GM23338 (cell line): ENCODE measurements at regions not wholly inside any gene's neighbourhood (a gene's known extent, or its start where the extent isn't known, plus 50 kb on each side); places are given as distances from the start of the nearest gene placed in this dataset.

Source experiments
- ATAC-seq: fragments of 200-7000 bp; cut with Tn5 transposase; 3 replicates; pipeline ENCODE4 v1.9.1; 2020
- DNase-seq: peaks from one replicate; pipeline ENCODE4 v3.0.0-alpha.2; 2015; ENCODE audit warnings: low spot score
- H2AFZ ChIP-seq: fragments of 200-600 bp; sonication (generic); 2 replicates; pipeline ENCODE4 v1.8.0; 2016; ENCODE audit warnings: antibody characterized with exemption, mild to moderate bottlenecking, moderate library complexity
- H3F3A ChIP-seq: fragments of 200-600 bp; sonication (generic); replicated peaks from 2 replicates; pipeline ENCODE4 v1.8.0; 2017; ENCODE audit warnings: antibody characterized with exemption, mixed run types, low read depth
- H3K27ac ChIP-seq: fragments of 200-600 bp; sonication (generic); 2 replicates; pipeline ENCODE4 v1.6.1; 2016; ENCODE audit warnings: low read depth
- H3K27me3 ChIP-seq: fragments of 200-600 bp; sonication (generic); 2 replicates; pipeline ENCODE4 v1.8.0; 2016; ENCODE audit warnings: mild to moderate bottlenecking, mixed run types, moderate library complexity; ENCODE audit not compliant: insufficient read depth
- H3K36me3 ChIP-seq: fragments of 200-600 bp; sonication (generic); 2 replicates; pipeline ENCODE4 v1.8.0; 2016; ENCODE audit warnings: mild to moderate bottlenecking; ENCODE audit not compliant: insufficient read depth
- H3K4me1 ChIP-seq: fragments of 200-600 bp; sonication (generic); 2 replicates; pipeline ENCODE4 v1.8.0; 2016; ENCODE audit warnings: mild to moderate bottlenecking, moderate library complexity; ENCODE audit not compliant: insufficient read depth
- H3K4me2 ChIP-seq: fragments of 200-600 bp; sonication (generic); 2 replicates; pipeline ENCODE4 v1.7.1; 2017; ENCODE audit warnings: mixed run types
- H3K4me3 ChIP-seq: fragments of 200-600 bp; sonication (generic); 2 replicates; pipeline ENCODE4 v1.6.1; 2016; ENCODE audit warnings: mixed run types
- H3K79me2 ChIP-seq: fragments of 200-600 bp; sonication (generic); replicated peaks from 2 replicates; pipeline ENCODE4 v1.8.0; 2017; ENCODE audit warnings: mild to moderate bottlenecking; ENCODE audit not compliant: insufficient read depth
- H3K9me2 ChIP-seq: fragments of 200-600 bp; sonication (generic); 2 replicates; pipeline ENCODE4 v1.8.0; 2017; ENCODE audit not compliant: insufficient read depth
- H4K20me1 ChIP-seq: fragments of 200-600 bp; sonication (generic); replicated peaks from 2 replicates; pipeline ENCODE4 v1.8.0; 2017; ENCODE audit warnings: mild to moderate bottlenecking; ENCODE audit not compliant: insufficient read depth
- H3K27ac Mint-ChIP-seq: 2 replicates; pipeline ENCODE4 v1.8.0; 2020; ENCODE audit warnings: inconsistent platforms, mild to moderate bottlenecking, moderate library complexity, mixed read lengths
- H3K27me3 Mint-ChIP-seq: 3 replicates; pipeline ENCODE4 v1.8.0; 2022; ENCODE audit warnings: low read depth, mild to moderate bottlenecking, moderate library complexity, mixed read lengths, inconsistent platforms; ENCODE audit not compliant: insufficient read depth, poor library complexity
- H3K36me3 Mint-ChIP-seq: 3 replicates; pipeline ENCODE4 v1.8.0; 2021; ENCODE audit warnings: low read depth, mild to moderate bottlenecking, inconsistent platforms, moderate library complexity, mixed read lengths
- H3K4me1 Mint-ChIP-seq: 3 replicates; pipeline ENCODE4 v1.8.0; 2020; ENCODE audit warnings: mild to moderate bottlenecking, inconsistent platforms, mixed read lengths
- H3K4me3 Mint-ChIP-seq: 3 replicates; pipeline ENCODE4 v1.8.0; 2021; ENCODE audit warnings: moderate library complexity, mild to moderate bottlenecking, inconsistent platforms, mixed read lengths
- H3K9me3 Mint-ChIP-seq: 3 replicates; pipeline ENCODE4 v1.8.0; 2020; ENCODE audit warnings: moderate library complexity, mild to moderate bottlenecking, inconsistent platforms, mixed read lengths
- CREB1 ChIP-seq: fragments of 250-450 bp; sonication (Bioruptor Pico); IDR thresholded peaks from 2 replicates; pipeline ENCODE4 v1.5.0; 2020; ENCODE audit warnings: low read depth, mild to moderate bottlenecking, moderate library complexity
- EZH2phosphoT487 ChIP-seq: fragments of 200-600 bp; sonication (generic); IDR thresholded peaks from one replicate; pipeline ENCODE4 v1.8.1; 2018; ENCODE audit warnings: antibody characterized with exemption; ENCODE audit not compliant: unreplicated experiment
- JUNB ChIP-seq: IDR thresholded peaks from one replicate; pipeline ENCODE4 v1.6.1; 2016; ENCODE audit warnings: antibody characterized with exemption; ENCODE audit not compliant: unreplicated experiment
- NANOG ChIP-seq: IDR thresholded peaks from 2 replicates; pipeline ENCODE4 v1.6.1; 2016; ENCODE audit warnings: antibody characterized with exemption, borderline replicate concordance
- POLR2AphosphoS5 ChIP-seq: IDR thresholded peaks from 2 replicates; pipeline ENCODE4 v1.6.1; 2016; ENCODE audit warnings: antibody characterized with exemption, low read depth
- STAT1 ChIP-seq: IDR thresholded peaks from one replicate; pipeline ENCODE4 v1.6.1; 2016; ENCODE audit warnings: antibody characterized with exemption; ENCODE audit not compliant: unreplicated experiment
- ZNF331 ChIP-seq: fragments of 250-450 bp; sonication (Bioruptor Pico); IDR thresholded peaks from 2 replicates; pipeline ENCODE4 v1.5.0; 2020; ENCODE audit warnings: low read depth, mild to moderate bottlenecking, moderate library complexity
- TF ChIP-seq, protein P1 (sequence below), 2 experiments: fragments of 200-600 bp in 1 of 2; sonication (generic) in 1 of 2; conservative IDR thresholded peaks; 2 replicates each; pipeline versions ENCODE4 v1.5.1 to v1.6.1; 2016 to 2017; ENCODE audit warnings: antibody characterized with exemption in 2 of 2, low read depth in 2 of 2, mild to moderate bottlenecking in 2 of 2, moderate library complexity in 1 of 2
- TF ChIP-seq, protein P2 (sequence below): fragments of 250-450 bp; sonication (Bioruptor Pico); IDR thresholded peaks from 2 replicates; pipeline ENCODE4 v1.5.0; 2020; ENCODE audit warnings: mild to moderate bottlenecking, moderate library complexity
- TF ChIP-seq, protein P3 (sequence below): IDR thresholded peaks from one replicate; pipeline ENCODE4 v1.6.1; 2018; ENCODE audit warnings: antibody characterized with exemption; ENCODE audit not compliant: unreplicated experiment

DNA sequence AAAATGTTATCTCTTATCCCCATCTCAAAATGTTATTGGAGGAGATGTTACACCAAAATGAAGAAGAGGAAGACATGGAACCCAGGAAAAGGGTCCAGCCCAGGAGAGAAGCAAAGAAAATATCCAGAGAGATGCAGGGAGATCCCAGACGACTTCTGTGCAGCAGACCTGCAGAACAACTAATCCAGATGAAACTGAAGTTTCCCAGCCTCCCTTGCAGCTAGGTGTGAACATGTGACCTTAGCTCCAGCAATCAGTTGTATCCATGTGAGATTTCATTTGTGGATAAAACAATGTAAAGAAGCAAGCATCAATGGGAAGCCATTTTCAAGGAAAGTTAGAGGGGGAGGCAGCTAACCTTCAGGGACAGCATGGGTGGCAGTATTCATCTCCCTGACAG is 55.8 kb upstream of the NANOS1 start (continued):
- TF ChIP-seq, protein P1, sequence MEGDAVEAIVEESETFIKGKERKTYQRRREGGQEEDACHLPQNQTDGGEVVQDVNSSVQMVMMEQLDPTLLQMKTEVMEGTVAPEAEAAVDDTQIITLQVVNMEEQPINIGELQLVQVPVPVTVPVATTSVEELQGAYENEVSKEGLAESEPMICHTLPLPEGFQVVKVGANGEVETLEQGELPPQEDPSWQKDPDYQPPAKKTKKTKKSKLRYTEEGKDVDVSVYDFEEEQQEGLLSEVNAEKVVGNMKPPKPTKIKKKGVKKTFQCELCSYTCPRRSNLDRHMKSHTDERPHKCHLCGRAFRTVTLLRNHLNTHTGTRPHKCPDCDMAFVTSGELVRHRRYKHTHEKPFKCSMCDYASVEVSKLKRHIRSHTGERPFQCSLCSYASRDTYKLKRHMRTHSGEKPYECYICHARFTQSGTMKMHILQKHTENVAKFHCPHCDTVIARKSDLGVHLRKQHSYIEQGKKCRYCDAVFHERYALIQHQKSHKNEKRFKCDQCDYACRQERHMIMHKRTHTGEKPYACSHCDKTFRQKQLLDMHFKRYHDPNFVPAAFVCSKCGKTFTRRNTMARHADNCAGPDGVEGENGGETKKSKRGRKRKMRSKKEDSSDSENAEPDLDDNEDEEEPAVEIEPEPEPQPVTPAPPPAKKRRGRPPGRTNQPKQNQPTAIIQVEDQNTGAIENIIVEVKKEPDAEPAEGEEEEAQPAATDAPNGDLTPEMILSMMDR (conservative IDR thresholded peaks at IDR 0.05; ENCODE audit: low read depth in 2 of 2), result no peak
- TF ChIP-seq, protein P2, sequence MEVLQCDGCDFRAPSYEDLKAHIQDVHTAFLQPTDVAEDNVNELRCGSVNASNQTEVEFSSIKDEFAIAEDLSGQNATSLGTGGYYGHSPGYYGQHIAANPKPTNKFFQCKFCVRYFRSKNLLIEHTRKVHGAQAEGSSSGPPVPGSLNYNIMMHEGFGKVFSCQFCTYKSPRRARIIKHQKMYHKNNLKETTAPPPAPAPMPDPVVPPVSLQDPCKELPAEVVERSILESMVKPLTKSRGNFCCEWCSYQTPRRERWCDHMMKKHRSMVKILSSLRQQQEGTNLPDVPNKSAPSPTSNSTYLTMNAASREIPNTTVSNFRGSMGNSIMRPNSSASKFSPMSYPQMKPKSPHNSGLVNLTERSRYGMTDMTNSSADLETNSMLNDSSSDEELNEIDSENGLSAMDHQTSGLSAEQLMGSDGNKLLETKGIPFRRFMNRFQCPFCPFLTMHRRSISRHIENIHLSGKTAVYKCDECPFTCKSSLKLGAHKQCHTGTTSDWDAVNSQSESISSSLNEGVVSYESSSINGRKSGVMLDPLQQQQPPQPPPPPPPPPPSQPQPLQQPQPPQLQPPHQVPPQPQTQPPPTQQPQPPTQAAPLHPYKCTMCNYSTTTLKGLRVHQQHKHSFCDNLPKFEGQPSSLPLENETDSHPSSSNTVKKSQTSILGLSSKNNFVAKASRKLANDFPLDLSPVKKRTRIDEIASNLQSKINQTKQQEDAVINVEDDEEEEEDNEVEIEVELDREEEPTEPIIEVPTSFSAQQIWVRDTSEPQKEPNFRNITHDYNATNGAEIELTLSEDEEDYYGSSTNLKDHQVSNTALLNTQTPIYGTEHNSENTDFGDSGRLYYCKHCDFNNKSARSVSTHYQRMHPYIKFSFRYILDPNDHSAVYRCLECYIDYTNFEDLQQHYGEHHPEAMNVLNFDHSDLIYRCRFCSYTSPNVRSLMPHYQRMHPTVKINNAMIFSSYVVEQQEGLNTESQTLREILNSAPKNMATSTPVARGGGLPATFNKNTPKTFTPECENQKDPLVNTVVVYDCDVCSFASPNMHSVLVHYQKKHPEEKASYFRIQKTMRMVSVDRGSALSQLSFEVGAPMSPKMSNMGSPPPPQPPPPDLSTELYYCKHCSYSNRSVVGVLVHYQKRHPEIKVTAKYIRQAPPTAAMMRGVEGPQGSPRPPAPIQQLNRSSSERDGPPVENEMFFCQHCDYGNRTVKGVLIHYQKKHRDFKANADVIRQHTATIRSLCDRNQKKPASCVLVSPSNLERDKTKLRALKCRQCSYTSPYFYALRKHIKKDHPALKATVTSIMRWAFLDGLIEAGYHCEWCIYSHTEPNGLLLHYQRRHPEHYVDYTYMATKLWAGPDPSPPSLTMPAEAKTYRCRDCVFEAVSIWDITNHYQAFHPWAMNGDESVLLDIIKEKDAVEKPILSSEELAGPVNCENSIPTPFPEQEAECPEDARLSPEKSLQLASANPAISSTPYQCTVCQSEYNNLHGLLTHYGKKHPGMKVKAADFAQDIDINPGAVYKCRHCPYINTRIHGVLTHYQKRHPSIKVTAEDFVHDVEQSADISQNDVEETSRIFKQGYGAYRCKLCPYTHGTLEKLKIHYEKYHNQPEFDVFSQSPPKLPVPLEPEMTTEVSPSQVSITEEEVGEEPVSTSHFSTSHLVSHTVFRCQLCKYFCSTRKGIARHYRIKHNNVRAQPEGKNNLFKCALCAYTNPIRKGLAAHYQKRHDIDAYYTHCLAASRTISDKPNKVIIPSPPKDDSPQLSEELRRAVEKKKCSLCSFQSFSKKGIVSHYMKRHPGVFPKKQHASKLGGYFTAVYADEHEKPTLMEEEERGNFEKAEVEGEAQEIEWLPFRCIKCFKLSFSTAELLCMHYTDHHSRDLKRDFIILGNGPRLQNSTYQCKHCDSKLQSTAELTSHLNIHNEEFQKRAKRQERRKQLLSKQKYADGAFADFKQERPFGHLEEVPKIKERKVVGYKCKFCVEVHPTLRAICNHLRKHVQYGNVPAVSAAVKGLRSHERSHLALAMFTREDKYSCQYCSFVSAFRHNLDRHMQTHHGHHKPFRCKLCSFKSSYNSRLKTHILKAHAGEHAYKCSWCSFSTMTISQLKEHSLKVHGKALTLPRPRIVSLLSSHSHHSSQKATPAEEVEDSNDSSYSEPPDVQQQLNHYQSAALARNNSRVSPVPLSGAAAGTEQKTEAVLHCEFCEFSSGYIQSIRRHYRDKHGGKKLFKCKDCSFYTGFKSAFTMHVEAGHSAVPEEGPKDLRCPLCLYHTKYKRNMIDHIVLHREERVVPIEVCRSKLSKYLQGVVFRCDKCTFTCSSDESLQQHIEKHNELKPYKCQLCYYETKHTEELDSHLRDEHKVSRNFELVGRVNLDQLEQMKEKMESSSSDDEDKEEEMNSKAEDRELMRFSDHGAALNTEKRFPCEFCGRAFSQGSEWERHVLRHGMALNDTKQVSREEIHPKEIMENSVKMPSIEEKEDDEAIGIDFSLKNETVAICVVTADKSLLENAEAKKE (CRISPR knock-in tag), result no peak
- no peak for TF ChIP-seq NANOG
- TF ChIP-seq JUNB, result no peak

DNA sequence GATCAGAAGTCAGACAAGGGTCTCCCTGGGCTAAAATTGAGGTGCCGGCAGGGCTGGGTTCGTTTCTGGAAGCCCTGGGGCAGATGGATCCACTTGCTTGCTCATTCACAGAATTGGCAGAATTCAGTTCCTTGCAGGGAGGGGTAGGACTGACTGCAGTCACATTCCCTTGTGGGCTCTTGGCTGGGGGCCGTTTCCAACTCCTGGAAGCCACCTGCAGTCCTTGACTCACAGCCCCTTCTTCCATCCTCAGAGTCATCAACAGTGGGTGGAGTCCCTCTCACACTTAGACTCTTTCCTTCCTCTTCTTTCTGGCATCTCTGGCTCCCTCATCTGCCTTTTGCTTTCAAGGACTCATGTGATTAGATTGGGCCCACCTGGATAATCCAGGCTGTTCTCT is 54.6 kb upstream of the NANOS1 start:
- Mint-ChIP-seq H3K36me3 (peaks cover 3% of the 10 kb centered on the region; the same call in 1 of the 3 replicates), H3K4me1 (no peaks in the 10 kb centered on the region)
- no peaks in the 10 kb centered on the region for H3K27me3 ChIP-seq
- TF ChIP-seq NANOG, result no peak
- TF ChIP-seq EZH2phosphoT487, result no peak
- TF ChIP-seq, protein P1 (conservative IDR thresholded peaks at IDR 0.05; ENCODE audit: low read depth in 2 of 2), result no peak
- TF ChIP-seq CREB1 (CRISPR knock-in tag), result no peak
- TF ChIP-seq ZNF331 (CRISPR knock-in tag), result no peak
- TF ChIP-seq, protein P3, sequence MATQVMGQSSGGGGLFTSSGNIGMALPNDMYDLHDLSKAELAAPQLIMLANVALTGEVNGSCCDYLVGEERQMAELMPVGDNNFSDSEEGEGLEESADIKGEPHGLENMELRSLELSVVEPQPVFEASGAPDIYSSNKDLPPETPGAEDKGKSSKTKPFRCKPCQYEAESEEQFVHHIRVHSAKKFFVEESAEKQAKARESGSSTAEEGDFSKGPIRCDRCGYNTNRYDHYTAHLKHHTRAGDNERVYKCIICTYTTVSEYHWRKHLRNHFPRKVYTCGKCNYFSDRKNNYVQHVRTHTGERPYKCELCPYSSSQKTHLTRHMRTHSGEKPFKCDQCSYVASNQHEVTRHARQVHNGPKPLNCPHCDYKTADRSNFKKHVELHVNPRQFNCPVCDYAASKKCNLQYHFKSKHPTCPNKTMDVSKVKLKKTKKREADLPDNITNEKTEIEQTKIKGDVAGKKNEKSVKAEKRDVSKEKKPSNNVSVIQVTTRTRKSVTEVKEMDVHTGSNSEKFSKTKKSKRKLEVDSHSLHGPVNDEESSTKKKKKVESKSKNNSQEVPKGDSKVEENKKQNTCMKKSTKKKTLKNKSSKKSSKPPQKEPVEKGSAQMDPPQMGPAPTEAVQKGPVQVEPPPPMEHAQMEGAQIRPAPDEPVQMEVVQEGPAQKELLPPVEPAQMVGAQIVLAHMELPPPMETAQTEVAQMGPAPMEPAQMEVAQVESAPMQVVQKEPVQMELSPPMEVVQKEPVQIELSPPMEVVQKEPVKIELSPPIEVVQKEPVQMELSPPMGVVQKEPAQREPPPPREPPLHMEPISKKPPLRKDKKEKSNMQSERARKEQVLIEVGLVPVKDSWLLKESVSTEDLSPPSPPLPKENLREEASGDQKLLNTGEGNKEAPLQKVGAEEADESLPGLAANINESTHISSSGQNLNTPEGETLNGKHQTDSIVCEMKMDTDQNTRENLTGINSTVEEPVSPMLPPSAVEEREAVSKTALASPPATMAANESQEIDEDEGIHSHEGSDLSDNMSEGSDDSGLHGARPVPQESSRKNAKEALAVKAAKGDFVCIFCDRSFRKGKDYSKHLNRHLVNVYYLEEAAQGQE, result no peak
- TF ChIP-seq POLR2AphosphoS5, result no peak
- no peak for TF ChIP-seq STAT1

More for the DNA sequence above, 54.6 kb upstream of the NANOS1 start:
- Histone ChIP-seq H2AFZ (no peak overlapping the region), H3K36me3 (no peaks in the 10 kb centered on the region), H3F3A (no peaks in the 10 kb centered on the region), H3K4me2 (no peak overlapping the region), H4K20me1 (no peaks in the 10 kb centered on the region), H3K27ac (no peak overlapping the region), H3K4me1 (no peaks in the 10 kb centered on the region), H3K4me3 (no peak overlapping the region), H3K9me2 (no peaks in the 10 kb centered on the region), H3K79me2 (no peaks in the 10 kb centered on the region)
- Mint-ChIP-seq H3K27ac (no peak overlapping the region), H3K27me3 (peaks cover 14% of the 10 kb centered on the region), H3K9me3 (peaks cover 22% of the 10 kb centered on the region), H3K4me3 (no peak overlapping the region)
- DNase-seq (no peak), ATAC-seq (no peak)
